CD8-positive, alpha-beta memory T cell (primary cell): ENCODE measurements at regions not wholly inside any gene's neighbourhood (a gene's known extent, or its start where the extent isn't known, plus 50 kb on each side); places are given as distances from the start of the nearest gene placed in this dataset.

Experiments used
- CTCF ChIA-PET: fragments of 350-600 bp; sonication (Branson Sonifier 250); formaldehyde crosslinking; loops from one replicate; lab custom pipeline; 2021; ENCODE audit warnings: antibody characterized with exemption; lab: Charles Lee
- POLR2A ChIA-PET: fragments of 350-600 bp; sonication (Branson Sonifier 250); formaldehyde crosslinking; loops from one replicate; lab custom pipeline; 2021; ENCODE audit warnings: antibody characterized with exemption; lab: Charles Lee
- DNase-seq, 5 donors: peaks; one replicate each; pipeline versions ENCODE4 v3.0.0 to v3.0.0-alpha.2; 2020 to 2022; ENCODE audit warnings: mixed read lengths in 1 of 5
- H3K27ac ChIP-seq: one replicate; pipeline ENCODE4 v1.7.0; 2013; ENCODE audit warnings: low read depth, mild to moderate bottlenecking, low read length, moderate library complexity
- H3K27me3 ChIP-seq: 2 replicates; pipeline ENCODE4 v1.7.0; 2013; ENCODE audit warnings: low read length, mild to moderate bottlenecking; ENCODE audit not compliant: insufficient read depth, poor library complexity, severe bottlenecking
- H3K36me3 ChIP-seq: 2 replicates; pipeline ENCODE4 v1.7.0; 2013; ENCODE audit warnings: mild to moderate bottlenecking, low read length, moderate library complexity; ENCODE audit not compliant: insufficient read depth
- H3K4me1 ChIP-seq: 2 replicates; pipeline ENCODE4 v1.7.0; 2013; ENCODE audit warnings: mild to moderate bottlenecking, low read length, moderate library complexity; ENCODE audit not compliant: insufficient read depth
- H3K4me3 ChIP-seq: 2 replicates; pipeline ENCODE4 v1.7.0; 2013; ENCODE audit warnings: mild to moderate bottlenecking, low read length
- H3K9me3 ChIP-seq: 2 replicates; pipeline ENCODE4 v1.7.0; 2013; ENCODE audit warnings: mild to moderate bottlenecking, low read length
- H3K27ac Mint-ChIP-seq, 8 donors: one replicate each; pipeline ENCODE4 v1.8.0; 2020 to 2021; ENCODE audit warnings: mixed read lengths in 8 of 8, mild to moderate bottlenecking in 6 of 8, inconsistent platforms in 3 of 8, moderate library complexity in 3 of 8
- H3K27me3 Mint-ChIP-seq, 2 donors: one replicate each; pipeline ENCODE4 v1.8.0; 2020 to 2021; ENCODE audit warnings: mixed read lengths in 2 of 2, mild to moderate bottlenecking in 1 of 2, moderate library complexity in 1 of 2
- H3K36me3 Mint-ChIP-seq, 3 donors: one replicate each; pipeline ENCODE4 v1.8.0; 2020 to 2021; ENCODE audit warnings: mixed read lengths in 3 of 3, inconsistent platforms in 1 of 3, mild to moderate bottlenecking in 1 of 3
- H3K4me1 Mint-ChIP-seq, 3 donors: one replicate each; pipeline ENCODE4 v1.8.0; 2020 to 2021; ENCODE audit warnings: mixed read lengths in 3 of 3, inconsistent platforms in 1 of 3, mild to moderate bottlenecking in 1 of 3
- H3K4me3 Mint-ChIP-seq, 7 donors: one replicate each; pipeline ENCODE4 v1.8.0; 2020 to 2021; ENCODE audit warnings: mixed read lengths in 7 of 7, mild to moderate bottlenecking in 6 of 7, moderate library complexity in 4 of 7, inconsistent platforms in 2 of 7
- H3K9me3 Mint-ChIP-seq, 5 donors: one replicate each; pipeline ENCODE4 v1.8.0; 2020 to 2022; ENCODE audit warnings: mixed read lengths in 5 of 5, mild to moderate bottlenecking in 3 of 5, moderate library complexity in 2 of 5, inconsistent platforms in 1 of 5

- Histone ChIP-seq H3K9me3 (no peaks in the 10 kb centered on the region), H3K36me3 (no peaks in the 10 kb centered on the region), H3K4me1 (peaks cover 12% of the 10 kb centered on the region), H3K27ac (no peak overlapping the region), H3K4me3 (no peak overlapping the region), H3K27me3 (no peaks in the 10 kb centered on the region)
- DNase-seq, result peak in 4 of 5 donors; percentile 12 to 54 (median 28)
- Mint-ChIP-seq H3K4me3 (no peak overlapping the region), H3K9me3 (peaks cover 2 to 5% (median 4%) of the 10 kb centered on the region in 5 donors), H3K4me1 (peaks cover 19 to 39% (median 27%) of the 10 kb centered on the region in 3 donors), H3K27me3 (no peaks in the 10 kb centered on the region), H3K36me3 (peaks cover 8 to 21% (median 9%) of the 10 kb centered on the region in 3 donors), H3K27ac (no peak overlapping the region)
- ChIA-PET CTCF (interaction anchor here (0.5 to 1.9 kb wide), 18 partner anchors 10 to 795 kb away, joined by 3 to 8 read pairs (median 4); partner anchors contain the start of gene MPP7), POLR2A (interaction anchor here (0.6 to 1.0 kb wide), 2 partner anchors 10 to 500 kb away, joined by 3 to 5 read pairs; no protein-coding TSS in a partner anchor)
Measured at GRCh38 chr10:28241741-28242399, 61.0 kb downstream of the MPP7 start.

DNA sequence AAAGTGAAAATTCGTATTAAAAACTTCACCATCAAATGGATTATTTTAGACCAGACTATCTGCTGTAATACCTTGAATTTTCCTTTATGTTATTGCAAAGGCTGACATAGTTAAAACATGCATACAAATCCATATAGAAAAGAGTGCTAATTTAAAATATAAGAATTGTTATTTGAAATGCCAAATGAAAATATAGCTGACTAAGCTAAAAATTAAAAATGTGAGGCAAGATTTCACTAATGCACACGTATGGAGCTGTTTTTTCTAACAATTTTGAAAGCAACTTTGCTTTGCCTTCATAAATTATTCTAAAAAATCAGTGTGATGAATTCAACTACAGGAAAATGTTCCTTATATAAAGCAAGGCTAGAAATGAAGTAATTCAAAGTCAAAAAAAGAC, 62.5 kb downstream of the MPP7 start:
- H3K4me1 Mint-ChIP-seq, result peaks cover 19 to 29% (median 20%) of the 10 kb centered on the region in 3 donors
- no peak overlapping the region for H3K27ac ChIP-seq
- H3K36me3 ChIP-seq, result no peaks in the 10 kb centered on the region
- no peaks in the 10 kb centered on the region for H3K9me3 ChIP-seq
- no peaks in the 10 kb centered on the region for H3K27me3 Mint-ChIP-seq
- CTCF ChIA-PET, result interaction anchor here (1.7 to 1.9 kb wide), 2 partner anchors 147 to 153 kb away, joined by 5 to 7 read pairs; no protein-coding TSS in a partner anchor
- no peak for DNase-seq
- POLR2A ChIA-PET, result no interaction called here
- H3K4me3 Mint-ChIP-seq, result no peak overlapping the region
- no peaks in the 10 kb centered on the region for H3K27me3 ChIP-seq
- H3K4me3 ChIP-seq, result no peak overlapping the region
- no peak overlapping the region for H3K27ac Mint-ChIP-seq
- no peaks in the 10 kb centered on the region for H3K9me3 Mint-ChIP-seq
- H3K4me1 ChIP-seq, result peaks cover 12% of the 10 kb centered on the region
- H3K36me3 Mint-ChIP-seq, result peaks cover 6 to 29% (median 6%) of the 10 kb centered on the region in 3 donors

DNA sequence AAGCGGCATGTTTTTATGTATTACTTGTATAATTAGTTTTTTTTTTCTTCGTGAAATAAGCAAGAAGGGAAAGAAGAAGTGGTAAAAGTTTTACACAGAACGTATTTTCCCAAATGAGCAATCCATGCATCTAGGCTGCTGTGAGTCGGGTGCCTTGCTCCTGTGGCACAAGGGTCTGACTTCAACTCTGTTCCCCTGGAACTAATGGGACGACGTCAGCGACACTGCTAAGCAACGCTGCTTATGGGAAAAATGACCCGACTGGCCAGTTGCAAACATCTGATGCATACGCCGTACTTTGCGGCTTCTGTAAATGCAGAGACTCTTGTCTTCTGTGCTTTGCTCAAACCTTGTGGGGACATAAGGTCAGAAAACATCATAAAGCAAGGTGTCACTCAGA, 66.3 kb downstream of the MPP7 start:
- Histone ChIP-seq H3K27me3 (no peaks in the 10 kb centered on the region), H3K36me3 (no peaks in the 10 kb centered on the region), H3K4me3 (no peak overlapping the region), H3K9me3 (no peaks in the 10 kb centered on the region), H3K4me1 (no peaks in the 10 kb centered on the region), H3K27ac (no peak overlapping the region)
- Mint-ChIP-seq H3K27ac (no peak overlapping the region), H3K4me3 (no peak overlapping the region), H3K4me1 (peaks cover 7 to 16% (median 11%) of the 10 kb centered on the region in 3 donors), H3K36me3 (peaks cover 3 to 46% (median 13%) of the 10 kb centered on the region in 3 donors), H3K27me3 (no peaks in the 10 kb centered on the region), H3K9me3 (no peaks in the 10 kb centered on the region)
- CTCF ChIA-PET, result no interaction called here
- DNase-seq, result no peak
- POLR2A ChIA-PET, result no interaction called here

DNA sequence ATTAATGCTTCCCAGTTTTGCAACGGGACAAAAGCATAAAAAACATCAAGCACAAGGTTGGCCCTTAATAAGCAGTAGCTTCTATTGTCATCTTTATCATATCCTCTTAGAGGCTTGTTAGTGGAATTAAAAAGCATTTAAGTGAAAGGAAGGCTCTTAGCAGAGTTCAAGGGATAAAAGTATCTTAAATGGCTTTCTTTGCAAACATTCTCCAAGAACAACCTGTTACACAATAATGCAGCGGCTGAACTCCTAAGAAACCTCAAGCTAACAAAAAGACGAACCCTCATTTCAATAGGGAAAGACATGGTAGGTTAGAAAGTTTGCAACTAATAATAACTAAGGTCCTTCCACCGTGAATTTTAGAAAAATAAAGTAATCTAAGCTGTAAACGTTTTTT, 82.1 kb downstream of the MPP7 start:
- Mint-ChIP-seq H3K27me3 (no peaks in the 10 kb centered on the region), H3K4me3 (no peak overlapping the region), H3K36me3 (peaks cover under 1 to 8% (median 5%) of the 10 kb centered on the region in 3 donors), H3K27ac (no peak overlapping the region), H3K4me1 (peaks cover 22 to 50% (median 30%) of the 10 kb centered on the region in 3 donors), H3K9me3 (no peaks in the 10 kb centered on the region)
- Histone ChIP-seq H3K9me3 (no peaks in the 10 kb centered on the region), H3K27ac (no peak overlapping the region), H3K27me3 (no peaks in the 10 kb centered on the region), H3K4me1 (peaks cover 16% of the 10 kb centered on the region), H3K4me3 (no peak overlapping the region), H3K36me3 (no peaks in the 10 kb centered on the region)
- no peak for DNase-seq
- ChIA-PET CTCF (interaction anchor here (1.1 kb wide), 1 partner anchor 21 kb away, joined by 3 read pairs; no protein-coding TSS in a partner anchor), POLR2A (no interaction called here)

GRCh38 chr10:28219251-28219650, 83.6 kb downstream of the MPP7 start:
- Histone ChIP-seq H3K36me3 (no peaks in the 10 kb centered on the region), H3K27ac (no peak overlapping the region), H3K4me3 (no peak overlapping the region), H3K27me3 (no peaks in the 10 kb centered on the region), H3K9me3 (no peaks in the 10 kb centered on the region), H3K4me1 (peaks cover 16% of the 10 kb centered on the region)
- Mint-ChIP-seq H3K4me1 (peaks cover 26 to 51% (median 33%) of the 10 kb centered on the region in 3 donors), H3K36me3 (peaks cover 0 to 3% (median 0%) of the 10 kb centered on the region in 3 donors), H3K27ac (no peak overlapping the region), H3K9me3 (no peaks in the 10 kb centered on the region), H3K27me3 (no peaks in the 10 kb centered on the region), H3K4me3 (no peak overlapping the region)
- ChIA-PET POLR2A (no interaction called here), CTCF (no interaction called here)
- no peak for DNase-seq

DNA sequence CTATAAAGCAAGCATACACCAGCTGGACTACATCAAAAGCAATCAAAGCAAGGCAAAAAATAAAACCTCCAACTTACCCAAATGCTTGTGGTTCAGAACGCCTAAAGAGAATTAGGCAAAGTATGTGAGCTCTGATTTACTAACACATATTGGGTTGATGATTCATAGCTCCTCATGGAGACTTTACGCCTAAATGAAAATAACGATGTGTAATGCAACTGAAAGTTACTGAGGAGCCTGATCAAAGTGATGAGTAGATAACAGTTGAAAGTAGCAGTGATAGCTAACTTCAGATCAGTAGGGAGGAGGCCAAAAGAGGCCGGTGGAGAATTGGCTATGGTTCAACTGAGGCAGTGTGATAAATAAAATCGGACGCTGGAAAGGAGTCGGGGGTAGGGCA, 85.0 kb downstream of the MPP7 start:
- H3K4me3 ChIP-seq, result no peak overlapping the region
- ChIA-PET POLR2A (no interaction called here), CTCF (no interaction called here)
- Mint-ChIP-seq H3K4me1 (peaks cover 32 to 52% (median 44%) of the 10 kb centered on the region in 3 donors), H3K36me3 (peaks cover 0 to 9% (median 4%) of the 10 kb centered on the region in 3 donors), H3K27ac (no peak overlapping the region), H3K9me3 (no peaks in the 10 kb centered on the region), H3K27me3 (no peaks in the 10 kb centered on the region), H3K4me3 (no peak overlapping the region)
- no peak overlapping the region for H3K27ac ChIP-seq
- H3K36me3 ChIP-seq, result no peaks in the 10 kb centered on the region
- H3K27me3 ChIP-seq, result no peaks in the 10 kb centered on the region
- H3K9me3 ChIP-seq, result no peaks in the 10 kb centered on the region
- DNase-seq, result no peak
- peaks cover 16% of the 10 kb centered on the region for H3K4me1 ChIP-seq

- Histone ChIP-seq H3K4me1 (peaks cover 16% of the 10 kb centered on the region), H3K27ac (no peak overlapping the region), H3K9me3 (no peaks in the 10 kb centered on the region), H3K27me3 (no peaks in the 10 kb centered on the region), H3K4me3 (no peak overlapping the region), H3K36me3 (no peaks in the 10 kb centered on the region)
- CTCF ChIA-PET, result no interaction called here
- peaks cover 7 to 23% (median 14%) of the 10 kb centered on the region in 3 donors for H3K36me3 Mint-ChIP-seq
- no peak for DNase-seq
- no peak overlapping the region for H3K4me3 Mint-ChIP-seq
- no peak overlapping the region for H3K27ac Mint-ChIP-seq
- POLR2A ChIA-PET, result no interaction called here
- H3K4me1 Mint-ChIP-seq, result peaks cover 37 to 58% (median 53%) of the 10 kb centered on the region in 3 donors
- no peaks in the 10 kb centered on the region for H3K9me3 Mint-ChIP-seq
- no peaks in the 10 kb centered on the region for H3K27me3 Mint-ChIP-seq
Measured at GRCh38 chr10:28215930-28216329, 86.9 kb downstream of the MPP7 start.

DNA sequence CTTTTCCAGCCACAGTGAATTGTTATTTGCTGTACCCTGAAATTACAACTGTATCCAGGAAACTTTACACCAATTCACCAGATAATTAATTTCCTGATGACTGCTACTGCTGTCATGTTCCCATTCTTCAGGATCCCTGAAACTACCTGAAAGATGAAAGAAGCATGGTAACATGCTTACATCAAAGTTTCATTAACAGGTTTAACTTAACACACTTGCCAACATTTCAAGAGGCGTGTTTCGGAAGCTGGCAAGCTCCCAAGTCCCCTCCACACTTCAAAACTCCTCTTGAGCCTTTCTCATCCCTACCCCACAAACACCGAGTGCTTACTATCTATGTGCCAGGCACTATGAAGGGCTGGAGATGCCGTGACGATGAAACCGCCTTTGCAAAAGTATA, 88.6 kb downstream of the MPP7 start:
- CTCF ChIA-PET, result no interaction called here
- no peak overlapping the region for H3K4me3 Mint-ChIP-seq
- no peak overlapping the region for H3K4me3 ChIP-seq

More for the DNA sequence above, 88.6 kb downstream of the MPP7 start:
- POLR2A ChIA-PET, result no interaction called here
- Histone ChIP-seq H3K9me3 (no peaks in the 10 kb centered on the region), H3K27ac (no peak overlapping the region), H3K4me1 (peaks cover 9% of the 10 kb centered on the region), H3K36me3 (no peaks in the 10 kb centered on the region), H3K27me3 (no peaks in the 10 kb centered on the region)
- no peaks in the 10 kb centered on the region for H3K27me3 Mint-ChIP-seq
- H3K27ac Mint-ChIP-seq, result no peak overlapping the region
- H3K4me1 Mint-ChIP-seq, result peaks cover 32 to 49% (median 38%) of the 10 kb centered on the region in 3 donors
- H3K36me3 Mint-ChIP-seq, result peaks cover 15 to 32% (median 17%) of the 10 kb centered on the region in 3 donors
- no peak for DNase-seq
- H3K9me3 Mint-ChIP-seq, result no peaks in the 10 kb centered on the region
